NCI-H82 (cell line): ENCODE measurements at regions not wholly inside any gene's neighbourhood (a gene's known extent, or its start where the extent isn't known, plus 50 kb on each side); places are given as distances from the start of the nearest gene placed in this dataset.
"Not testable (repeated sequence)": the region's sequence is repeated elsewhere in the genome, so short reads cannot be mapped to it uniquely, and the experiment has no call there.

Experiments used
- DNase-seq: peaks from one replicate; lab custom pipeline; 2025; lab: John Stamatoyannopoulos, UW

- DNase-seq, result not testable (repeated sequence)
These were observed 52.3 kb downstream of the SEPTIN7 start for GRCh38 chr7:35853194-35853593.

GRCh38 chr7:35854311-35854710 is 53.5 kb downstream of the SEPTIN7 start:
- DNase-seq, result no peak

- DNase-seq, result no peak
These were observed 55.3 kb downstream of the SEPTIN7 start for GRCh38 chr7:35856175-35856574.

DNA sequence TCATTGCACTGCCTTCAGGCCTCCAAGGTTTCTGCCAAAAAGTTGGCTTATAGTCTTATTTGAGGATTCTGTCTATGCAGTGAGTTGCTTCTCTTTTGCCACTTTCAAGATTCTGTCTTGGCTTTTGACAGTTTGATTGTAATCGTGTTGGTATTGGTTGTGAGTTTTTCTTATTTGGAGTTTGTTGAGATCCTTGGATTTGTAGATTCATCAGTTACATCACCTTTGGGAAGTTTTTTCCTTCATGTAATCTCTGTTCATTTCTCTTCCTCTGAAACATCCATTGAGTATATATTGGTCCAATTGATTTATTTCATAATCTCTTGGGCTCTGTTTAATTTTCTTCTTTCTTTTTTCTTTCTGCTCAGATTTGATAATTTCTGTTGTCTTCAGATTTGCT is 59.8 kb downstream of the SEPTIN7 start:
- no peak for DNase-seq

- DNase-seq, result no peak
These were observed 64.4 kb downstream of the SEPTIN7 start for GRCh38 chr7:35865287-35865686.

DNA sequence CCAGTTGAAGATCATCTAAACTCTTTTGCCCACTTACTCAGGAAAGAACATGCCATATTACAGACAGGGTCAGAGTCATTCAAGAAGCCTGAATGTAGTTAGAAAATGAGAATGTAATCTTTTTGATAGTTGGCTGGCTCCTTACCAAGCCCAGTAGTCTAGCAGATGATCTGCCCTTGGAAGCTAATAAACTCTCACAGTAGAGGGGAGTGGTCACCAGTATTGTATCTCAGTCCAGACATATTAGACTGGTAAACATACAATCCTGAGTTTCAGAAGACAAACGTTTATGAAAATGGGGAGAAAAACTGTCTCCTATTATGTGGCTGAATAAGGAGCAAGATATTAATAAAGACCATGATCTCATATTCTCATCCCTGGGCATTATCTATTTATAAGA is 65.3 kb downstream of the SEPTIN7 start:
- DNase-seq, result no peak

DNA sequence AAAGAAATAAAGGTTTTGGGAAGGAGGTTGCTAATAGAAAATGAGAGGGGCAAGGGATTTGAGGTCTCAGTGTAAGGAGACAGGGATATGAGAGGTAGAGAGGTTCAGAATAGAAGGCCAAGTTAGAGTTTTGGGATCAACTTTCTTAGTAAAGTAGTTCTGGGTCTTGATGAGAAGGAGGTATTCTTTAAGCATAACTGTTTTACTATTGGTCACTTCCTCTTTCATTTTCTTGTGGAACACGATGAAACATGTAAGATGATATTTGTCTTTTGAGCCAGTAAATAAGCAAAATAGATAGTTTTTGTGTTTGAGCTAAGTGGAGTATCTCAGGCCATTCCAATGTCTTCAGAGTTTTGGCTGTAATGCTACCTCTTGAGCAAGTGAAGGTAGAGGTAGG is 68.3 kb downstream of the SEPTIN7 start:
- DNase-seq, result not testable (repeated sequence)

GRCh38 chr7:35869810-35870209 is 69.0 kb downstream of the SEPTIN7 start:
- DNase-seq, result no peak

DNA sequence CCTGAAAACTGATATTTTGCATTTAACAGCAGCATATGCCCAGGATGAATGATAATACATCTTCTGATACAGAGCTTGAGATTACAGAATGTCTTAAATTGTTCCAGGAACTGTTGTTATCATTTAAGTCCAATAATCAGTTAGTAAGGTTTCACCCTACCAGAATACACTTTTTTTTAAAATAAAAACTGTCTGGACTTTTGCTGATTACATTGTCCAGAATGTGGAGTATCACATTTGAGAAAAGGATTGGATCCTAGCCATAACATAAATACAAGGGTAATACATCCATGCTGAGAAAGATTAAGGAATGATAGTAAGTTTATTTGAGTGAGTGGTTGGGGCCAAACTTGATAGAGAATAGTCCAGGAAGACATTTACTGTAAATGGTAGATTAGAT is 71.0 kb downstream of the SEPTIN7 start:
- no peak for DNase-seq

DNA sequence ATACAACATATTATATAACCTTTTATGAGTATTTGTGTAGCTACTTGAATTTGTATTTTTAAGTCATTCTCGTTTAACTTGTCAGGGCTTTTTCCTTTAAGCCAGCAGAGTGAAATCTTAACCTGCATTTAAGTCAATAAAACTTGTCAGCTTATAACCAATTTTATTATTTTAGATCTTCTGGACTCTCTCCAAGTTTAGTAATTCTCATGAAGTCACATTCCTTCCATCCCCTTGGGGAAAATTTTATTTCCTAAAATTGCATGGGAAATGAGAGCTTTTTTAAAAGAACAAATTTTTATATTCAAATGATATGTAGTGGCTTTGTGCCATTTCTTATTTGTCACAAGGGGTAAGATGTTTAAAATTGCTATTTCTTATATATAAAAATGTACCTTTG is 74.0 kb downstream of the SEPTIN7 start:
- no peak for DNase-seq

DNA sequence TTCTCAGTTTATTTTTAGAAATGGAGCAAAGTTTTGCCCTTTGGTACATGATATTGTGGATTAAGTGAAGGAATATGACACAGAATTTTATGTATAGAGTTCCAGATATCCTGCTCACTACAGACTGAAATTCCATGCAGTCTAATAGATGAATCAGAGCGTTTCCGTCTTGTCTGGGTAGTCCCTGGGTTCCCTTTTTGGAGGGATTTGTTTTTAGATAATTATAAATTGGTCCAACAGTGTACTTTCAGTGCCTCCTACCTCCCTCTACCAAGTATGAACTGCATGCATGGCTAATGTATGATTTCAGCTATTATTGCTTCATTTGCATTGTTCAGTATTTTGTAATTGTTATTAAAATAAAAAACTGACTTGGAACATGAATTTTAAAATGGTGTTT is 74.4 kb downstream of the SEPTIN7 start:
- DNase-seq, result no peak

- no peak for DNase-seq
These were observed 77.5 kb downstream of the SEPTIN7 start for GRCh38 chr7:35878351-35878750.

DNA sequence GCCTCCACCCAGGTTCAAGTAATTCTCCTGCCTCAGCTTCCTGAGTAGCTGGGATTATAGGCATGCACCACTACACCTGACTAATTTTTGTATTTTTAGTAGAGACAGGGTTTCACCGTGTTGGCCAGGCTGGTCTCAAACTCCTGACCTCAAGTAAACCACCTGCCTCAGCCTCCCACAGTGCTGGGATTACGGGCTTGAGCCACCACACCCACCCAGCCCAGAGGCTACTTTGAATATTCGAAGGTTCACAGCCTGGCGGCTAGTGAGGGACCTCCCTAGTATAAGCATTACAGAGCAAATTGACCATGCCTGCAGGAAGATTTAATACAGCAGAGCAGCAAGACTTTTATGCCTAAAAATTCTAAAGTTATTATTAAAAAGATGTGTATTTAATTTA is 86.6 kb downstream of the SEPTIN7 start:
- not testable (repeated sequence) for DNase-seq

DNA sequence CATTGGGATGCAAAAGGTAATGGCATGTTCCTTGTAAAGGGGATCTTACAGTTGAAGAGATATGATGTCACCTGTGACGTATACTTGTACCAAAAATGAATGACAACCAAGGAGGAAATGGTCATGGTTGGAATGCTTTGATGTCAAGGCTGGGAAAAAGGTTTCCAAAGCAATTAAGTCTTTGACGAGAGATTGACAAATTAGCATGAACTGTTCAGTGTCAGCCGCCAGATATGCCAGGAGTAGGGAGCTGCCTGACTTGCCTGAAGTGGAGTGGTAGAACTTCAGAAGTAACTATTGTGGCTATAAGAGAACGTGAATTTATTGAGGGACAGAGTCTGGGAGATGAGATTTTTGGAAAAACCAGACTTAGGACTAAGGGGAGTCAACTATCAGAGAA is 88.1 kb downstream of the SEPTIN7 start:
- no peak for DNase-seq

GRCh38 chr7:35889870-35890269 is 89.0 kb downstream of the SEPTIN7 start:
- no peak for DNase-seq

GRCh38 chr7:35891004-35891830 is 90.4 kb downstream of the SEPTIN7 start:
- no peak for DNase-seq

DNA sequence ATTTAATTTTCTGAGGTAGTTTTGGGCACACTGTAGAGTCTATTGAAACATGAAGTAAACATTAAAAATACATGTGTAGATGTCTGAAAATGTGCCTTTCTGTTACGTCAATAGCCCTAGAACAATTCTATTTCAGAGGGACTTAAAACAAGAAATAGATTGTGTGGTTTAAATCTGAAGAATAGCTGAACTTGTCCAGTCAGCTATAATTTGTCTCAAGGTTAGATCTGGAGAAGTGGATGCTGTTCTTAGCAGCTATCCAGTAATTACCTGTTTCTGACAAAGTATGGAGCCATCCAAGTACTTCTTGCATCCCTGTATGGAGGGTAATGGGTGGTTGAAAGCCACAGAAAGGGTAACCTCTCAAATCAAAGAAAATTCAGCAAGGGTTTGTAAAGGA is 92.8 kb downstream of the SEPTIN7 start:
- no peak for DNase-seq

DNA sequence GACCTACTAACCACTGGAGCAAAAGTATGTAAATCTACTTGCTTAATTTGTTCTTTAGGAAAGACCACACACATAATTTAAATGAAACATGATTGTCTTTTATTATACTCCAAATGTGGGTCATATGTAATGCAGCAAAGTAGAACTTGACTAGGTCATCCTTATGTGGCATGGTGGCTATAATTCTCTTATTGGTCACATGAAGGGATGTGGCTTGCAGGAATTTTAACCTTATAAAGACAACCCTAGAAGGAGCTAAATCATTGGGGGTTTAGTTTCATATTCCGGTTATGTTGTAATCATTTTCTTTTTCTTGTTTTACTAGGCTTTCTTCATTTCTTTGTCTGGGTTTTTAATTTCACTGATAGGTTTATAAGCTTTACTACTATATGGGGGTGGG is 93.9 kb downstream of the SEPTIN7 start:
- DNase-seq, result no peak

DNA sequence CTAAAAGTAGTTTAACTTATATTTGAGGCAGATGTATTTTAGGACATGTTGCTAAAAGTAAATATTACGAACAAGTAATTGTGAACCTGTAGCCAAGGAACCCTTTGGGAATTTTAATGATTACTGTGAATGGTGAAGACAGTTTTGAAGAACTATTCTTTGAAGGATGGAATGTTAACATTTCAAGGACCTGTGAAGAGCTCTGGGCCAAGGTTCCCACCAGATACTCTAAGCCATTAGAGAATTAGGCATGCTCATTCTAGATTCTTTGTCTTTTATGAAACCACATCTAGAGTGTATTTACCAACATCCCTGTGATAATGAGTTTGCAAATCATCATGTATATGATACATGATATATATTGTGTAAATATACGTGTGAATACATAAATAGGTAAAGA is 99.8 kb downstream of the SEPTIN7 start:
- DNase-seq, result no peak

DNA sequence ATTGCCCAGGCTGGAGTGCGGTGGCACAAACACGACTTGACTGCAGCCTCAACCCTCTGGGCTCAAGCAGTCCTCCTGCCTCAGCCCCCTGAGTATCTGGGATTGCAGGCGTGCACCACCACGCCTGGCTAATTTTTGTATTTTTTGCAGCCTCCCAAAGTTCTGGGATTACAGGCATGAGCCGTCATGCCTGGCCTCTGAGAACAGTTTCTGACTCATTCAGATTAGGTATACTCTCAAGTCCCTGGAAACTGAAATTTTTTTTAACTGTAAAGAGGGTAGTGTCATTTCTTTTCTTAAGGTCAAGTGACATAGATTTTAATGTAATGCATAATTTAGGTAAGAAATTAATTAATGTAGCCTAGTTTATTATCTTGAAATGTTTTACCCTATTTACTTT is 104.7 kb downstream of the SEPTIN7 start:
- no peak for DNase-seq

DNA sequence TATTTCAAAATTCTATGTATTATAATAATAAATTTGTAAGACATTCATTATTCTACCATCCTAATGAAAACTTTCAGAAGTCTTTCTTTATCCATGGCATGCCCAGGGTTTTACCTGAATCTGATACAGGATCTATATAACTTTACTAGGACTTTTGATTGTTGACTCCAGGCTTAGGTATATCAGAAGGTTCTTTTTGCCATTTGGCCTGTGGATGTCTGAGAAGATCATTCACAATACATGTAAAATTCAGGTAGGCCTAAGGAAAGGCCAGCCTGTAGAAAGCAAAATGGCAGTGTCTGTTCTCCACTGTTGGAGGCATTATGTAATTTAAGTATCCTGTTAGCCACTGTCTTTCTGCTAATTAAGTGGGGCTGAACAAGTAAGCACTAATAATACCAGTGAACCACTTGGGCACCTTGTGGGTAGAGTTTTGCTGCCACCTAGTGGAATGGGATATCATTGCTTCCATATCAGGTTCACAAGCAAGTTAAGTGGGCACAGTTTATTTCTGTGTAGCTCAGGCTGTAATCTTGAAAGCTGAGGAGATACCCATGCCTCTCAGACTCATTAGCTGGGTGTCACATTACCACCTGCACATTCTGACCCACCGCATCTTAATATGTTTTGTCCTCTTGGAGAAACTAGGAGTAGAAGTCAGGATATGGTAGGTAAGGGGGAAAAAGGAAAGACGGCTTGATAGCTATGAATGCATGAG is 105.5 kb downstream of the SEPTIN7 start:
- DNase-seq, result peak; percentile 89

DNA sequence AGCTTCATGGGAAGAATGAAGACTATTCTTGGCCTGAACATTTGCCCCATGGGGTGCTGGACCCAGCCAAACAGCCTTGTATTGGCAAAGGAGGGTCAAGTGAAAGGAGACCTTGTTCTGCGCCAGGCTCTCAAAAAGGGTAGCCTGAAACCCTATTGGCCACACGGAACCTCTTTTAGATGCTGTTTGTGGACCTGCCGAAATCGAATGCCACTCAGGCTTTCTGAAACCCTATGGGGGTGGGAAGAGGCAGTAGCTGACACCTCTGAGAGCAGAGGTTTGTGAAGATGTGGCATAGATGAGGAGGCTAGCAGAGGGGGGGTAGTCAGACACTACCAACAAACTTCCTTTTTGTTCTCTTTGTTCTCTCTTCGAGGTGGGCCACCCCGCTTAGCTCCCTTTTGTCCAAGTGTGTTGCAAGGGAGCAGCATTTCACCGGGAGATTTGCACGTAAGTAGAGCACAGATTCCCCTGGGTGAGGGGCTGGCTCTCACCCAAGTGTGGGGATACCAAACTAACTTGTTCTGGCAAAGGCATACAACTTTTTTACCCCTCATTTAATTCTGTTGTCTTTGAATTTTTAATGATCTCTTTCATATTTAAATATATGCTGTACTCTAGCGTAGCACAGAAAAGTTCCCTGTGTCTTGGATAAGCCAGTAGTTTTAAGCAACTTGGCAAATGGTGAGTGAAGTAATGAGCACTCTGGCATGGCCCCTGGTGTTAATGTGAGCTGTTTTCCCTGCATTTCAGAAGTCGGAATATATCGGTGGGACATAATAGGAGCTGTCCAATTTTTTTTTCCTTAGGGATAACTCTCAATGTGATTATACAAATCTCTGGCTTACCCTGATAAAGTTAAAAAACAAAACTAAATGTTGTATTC is 107.7 kb downstream of the SEPTIN7 start:
- no peak for DNase-seq
